CD14-positive monocyte (primary cell): ENCODE measurements at regions not wholly inside any gene's neighbourhood (a gene's known extent, or its start where the extent isn't known, plus 50 kb on each side); places are given as distances from the start of the nearest gene placed in this dataset.
"Not testable (repeated sequence)": the region's sequence is repeated elsewhere in the genome, so short reads cannot be mapped to it uniquely, and the experiment has no call there.

Experiments used
- DNase-seq, 3 donors: peaks; one replicate each; pipeline ENCODE4 v3.0.0-alpha.2; 2011 to 2022
- H2AFZ ChIP-seq: 2 replicates; pipeline ENCODE4 v1.6.0; 2012; ENCODE audit warnings: mild to moderate bottlenecking, low read depth, low read length, inconsistent platforms; ENCODE audit not compliant: insufficient read depth, poor library complexity, severe bottlenecking
- H3K27ac ChIP-seq, 2 donors: 1 replicate in 1 of 2; 2 replicates in 1 of 2; pipeline ENCODE4 v1.5.1; 2012 to 2013; ENCODE audit warnings: low read length in 2 of 2, control low read depth in 1 of 2, inconsistent platforms in 1 of 2, low read depth in 1 of 2, mild to moderate bottlenecking in 1 of 2
- H3K27me3 ChIP-seq, 2 donors: one replicate each; pipeline versions ENCODE4 v1.6.0 to v1.6.1; 2011 to 2013; ENCODE audit warnings: low read length in 2 of 2; ENCODE audit not compliant: control insufficient read depth in 2 of 2, insufficient read depth in 2 of 2
- H3K36me3 ChIP-seq, 2 donors: replicated peaks in 1 of 2; 1 replicate in 1 of 2; 2 replicates in 1 of 2; pipeline versions ENCODE4 v1.5.1 to v1.6.1; 2012 to 2013; ENCODE audit warnings: low read length in 2 of 2, control low read depth in 1 of 2, inconsistent platforms in 1 of 2, mild to moderate bottlenecking in 1 of 2; ENCODE audit not compliant: insufficient read depth in 2 of 2, control insufficient read depth in 1 of 2
- H3K4me1 ChIP-seq, 2 donors: 1 replicate in 1 of 2; 2 replicates in 1 of 2; pipeline versions ENCODE4 v1.5.1 to v1.6.1; 2012 to 2013; ENCODE audit warnings: low read length in 2 of 2, control low read depth in 1 of 2, inconsistent platforms in 1 of 2, mild to moderate bottlenecking in 1 of 2, moderate library complexity in 1 of 2; ENCODE audit not compliant: insufficient read depth in 2 of 2, control insufficient read depth in 1 of 2
- H3K4me2 ChIP-seq: replicated peaks from 2 replicates; pipeline ENCODE3; 2012; ENCODE audit warnings: low read length, moderate library complexity, mild to moderate bottlenecking; ENCODE audit not compliant: poor library complexity, severe bottlenecking; ENCODE audit errors: extremely low read depth
- H3K4me3 ChIP-seq, 3 experiments: fragments of 200-600 bp in 1 of 3; sonication (generic) in 1 of 3; replicated peaks in 1 of 3; 1 replicate in 2 of 3; 2 replicates in 1 of 3; pipeline ENCODE4 v1.5.1; 2011 to 2013; ENCODE audit warnings: low read length in 3 of 3, mild to moderate bottlenecking in 3 of 3, control low read depth in 2 of 3, low read depth in 2 of 3, inconsistent platforms in 1 of 3, moderate library complexity in 1 of 3
- H3K79me2 ChIP-seq: 2 replicates; pipeline ENCODE4 v1.6.0; 2012; ENCODE audit warnings: mild to moderate bottlenecking, control low read depth, inconsistent platforms, low read length, moderate library complexity; ENCODE audit not compliant: insufficient read depth
- H3K9ac ChIP-seq: 2 replicates; pipeline ENCODE4 v1.6.0; 2017; ENCODE audit warnings: low read length, mild to moderate bottlenecking; ENCODE audit not compliant: insufficient read depth, poor library complexity, severe bottlenecking
- H3K9me3 ChIP-seq, 2 donors: replicated peaks in 1 of 2; 1 replicate in 1 of 2; 2 replicates in 1 of 2; pipeline versions ENCODE4 v1.5.1 to v1.6.1; 2012 to 2013; ENCODE audit warnings: low read length in 2 of 2, control low read depth in 1 of 2; ENCODE audit not compliant: control insufficient read depth in 1 of 2, insufficient read depth in 1 of 2
- H4K20me1 ChIP-seq: 2 replicates; pipeline ENCODE4 v1.6.0; 2012; ENCODE audit warnings: mild to moderate bottlenecking, low read length, control low read depth, moderate library complexity; ENCODE audit not compliant: insufficient read depth
- H3K27ac Mint-ChIP-seq, 7 donors: one replicate each; pipeline ENCODE4 v1.8.0; 2020; ENCODE audit warnings: mild to moderate bottlenecking in 7 of 7, mixed read lengths in 7 of 7, moderate library complexity in 6 of 7, inconsistent platforms in 2 of 7
- H3K27me3 Mint-ChIP-seq, 3 donors: one replicate each; pipeline ENCODE4 v1.8.0; 2021 to 2022; ENCODE audit warnings: low read depth in 3 of 3, mild to moderate bottlenecking in 3 of 3, mixed read lengths in 3 of 3, moderate library complexity in 3 of 3, inconsistent platforms in 1 of 3
- H3K36me3 Mint-ChIP-seq, 2 donors: one replicate each; pipeline ENCODE4 v1.8.0; 2020; ENCODE audit warnings: mixed read lengths in 2 of 2, inconsistent platforms in 1 of 2, mild to moderate bottlenecking in 1 of 2
- H3K4me1 Mint-ChIP-seq: one replicate; pipeline ENCODE4 v1.8.0; 2020; ENCODE audit warnings: mild to moderate bottlenecking, mixed read lengths
- H3K4me3 Mint-ChIP-seq, 2 donors: one replicate each; pipeline ENCODE4 v1.8.0; 2020; ENCODE audit warnings: mild to moderate bottlenecking in 2 of 2, mixed read lengths in 2 of 2, moderate library complexity in 1 of 2
- H3K9me3 Mint-ChIP-seq, 7 donors: one replicate each; pipeline ENCODE4 v1.8.0; 2020 to 2022; ENCODE audit warnings: mixed read lengths in 7 of 7, mild to moderate bottlenecking in 6 of 7, moderate library complexity in 6 of 7, inconsistent platforms in 2 of 7
- WGBS: methylation state at CpG from one replicate; pipeline ENCODE4 v1.1.5; 2013; ENCODE audit warnings: missing lambda C conversion rate; ENCODE audit not compliant: insufficient coverage; 5-methylcytosine and 5-hydroxymethylcytosine counted together
- intact Hi-C, 2 donors: fragments of 100-400 bp; cut with micrococcal nuclease; formaldehyde crosslinking; loops; one replicate each; pipeline versions ENCODE4 v1.15.0 to v1.15.1; 2023
- TF ChIP-seq, protein P1 (sequence below): fragments of 200-600 bp; IDR thresholded peaks from one replicate; pipeline ENCODE4 v1.8.0; 2022; ENCODE audit warnings: antibody characterized with exemption, mild to moderate bottlenecking

GRCh38 chr9:33623658-33624586, 99.9 kb downstream of the ANKRD18B start:
- H3K27ac Mint-ChIP-seq: no peak overlapping the region
- 17% methylated on average over 17 of the region's 20 CpGs for WGBS

GRCh38 chr9:33628318-33628717, 104.3 kb downstream of the ANKRD18B start:
- H3K4me1 ChIP-seq, H3K9me3 Mint-ChIP-seq, H3K36me3 Mint-ChIP-seq, H3K27me3 ChIP-seq, H3K4me2 ChIP-seq, H3K9ac ChIP-seq, H3K36me3 ChIP-seq, H3K27ac Mint-ChIP-seq, H3K9me3 ChIP-seq, H3K4me3 Mint-ChIP-seq, H3K79me2 ChIP-seq, H3K27me3 Mint-ChIP-seq, intact Hi-C loops, H4K20me1 ChIP-seq, H2AFZ ChIP-seq, DNase-seq, H3K27ac ChIP-seq, H3K4me3 ChIP-seq: not testable (repeated sequence)
- no CpG with 5 or more reads among the region's 1 CpG for WGBS
- H3K4me1 Mint-ChIP-seq: peaks cover 16% of the 10 kb centered on the region

More at GRCh38 chr9:33623658-33624586, 99.9 kb downstream of the ANKRD18B start:
- peak; percentile 60 to 76 (median 71) for DNase-seq
- peaks cover 1 to 8% (median 4%) of the 10 kb centered on the region in 3 donors for H3K27me3 Mint-ChIP-seq
- H2AFZ ChIP-seq: no peak overlapping the region
- TF ChIP-seq, protein P1, sequence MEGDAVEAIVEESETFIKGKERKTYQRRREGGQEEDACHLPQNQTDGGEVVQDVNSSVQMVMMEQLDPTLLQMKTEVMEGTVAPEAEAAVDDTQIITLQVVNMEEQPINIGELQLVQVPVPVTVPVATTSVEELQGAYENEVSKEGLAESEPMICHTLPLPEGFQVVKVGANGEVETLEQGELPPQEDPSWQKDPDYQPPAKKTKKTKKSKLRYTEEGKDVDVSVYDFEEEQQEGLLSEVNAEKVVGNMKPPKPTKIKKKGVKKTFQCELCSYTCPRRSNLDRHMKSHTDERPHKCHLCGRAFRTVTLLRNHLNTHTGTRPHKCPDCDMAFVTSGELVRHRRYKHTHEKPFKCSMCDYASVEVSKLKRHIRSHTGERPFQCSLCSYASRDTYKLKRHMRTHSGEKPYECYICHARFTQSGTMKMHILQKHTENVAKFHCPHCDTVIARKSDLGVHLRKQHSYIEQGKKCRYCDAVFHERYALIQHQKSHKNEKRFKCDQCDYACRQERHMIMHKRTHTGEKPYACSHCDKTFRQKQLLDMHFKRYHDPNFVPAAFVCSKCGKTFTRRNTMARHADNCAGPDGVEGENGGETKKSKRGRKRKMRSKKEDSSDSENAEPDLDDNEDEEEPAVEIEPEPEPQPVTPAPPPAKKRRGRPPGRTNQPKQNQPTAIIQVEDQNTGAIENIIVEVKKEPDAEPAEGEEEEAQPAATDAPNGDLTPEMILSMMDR: peak; percentile 94
- no peak overlapping the region for H3K4me3 ChIP-seq
- H3K36me3 ChIP-seq: no peaks in the 10 kb centered on the region
- no peaks in the 10 kb centered on the region for H3K27me3 ChIP-seq
- H3K27ac ChIP-seq: no peak overlapping the region
- peaks cover 8% of the 10 kb centered on the region for H3K4me1 Mint-ChIP-seq
- H4K20me1 ChIP-seq: no peaks in the 10 kb centered on the region
- no peak overlapping the region for H3K4me3 Mint-ChIP-seq
- no peak overlapping the region for H3K4me2 ChIP-seq
- H3K36me3 Mint-ChIP-seq: no peaks in the 10 kb centered on the region
- no peak overlapping the region for H3K9ac ChIP-seq
- no peaks in the 10 kb centered on the region for H3K9me3 Mint-ChIP-seq
- no peaks in the 10 kb centered on the region for H3K9me3 ChIP-seq
- no peaks in the 10 kb centered on the region for H3K4me1 ChIP-seq
- no peaks in the 10 kb centered on the region for H3K79me2 ChIP-seq
- intact Hi-C loops: loop anchor here (2.0 kb wide), 1 partner anchor 99 kb away; no protein-coding TSS in a partner anchor
